Parathyroid adenoma (tissue), 2 donors: ENCODE measurements at regions not wholly inside any gene's neighbourhood (a gene's known extent, or its start where the extent isn't known, plus 50 kb on each side); places are given as distances from the start of the nearest gene placed in this dataset.

ENCODE experiments used
- H2AFZ ChIP-seq: fragments of 300-600 bp; sonication (generic); one replicate; pipeline ENCODE4 v1.7.0; 2017; ENCODE audit warnings: antibody characterized with exemption, mild to moderate bottlenecking
- H3K27ac ChIP-seq: fragments of 300-600 bp; sonication (generic); one replicate; pipeline ENCODE4 v1.7.0; 2017
- H3K27me3 ChIP-seq: fragments of 300-600 bp; sonication (generic); one replicate; pipeline ENCODE4 v1.7.0; 2017; ENCODE audit warnings: low read length; ENCODE audit not compliant: control insufficient read depth, insufficient read depth
- H3K36me3 ChIP-seq: fragments of 300-600 bp; sonication (generic); one replicate; pipeline ENCODE4 v1.7.0; 2017; ENCODE audit warnings: low read length; ENCODE audit not compliant: control insufficient read depth, insufficient read depth
- H3K4me1 ChIP-seq: fragments of 300-600 bp; sonication (generic); one replicate; pipeline ENCODE4 v1.7.0; 2017; ENCODE audit warnings: control low read depth
- H3K4me2 ChIP-seq: fragments of 300-600 bp; sonication (generic); one replicate; pipeline ENCODE4 v1.7.0; 2017; ENCODE audit warnings: low read length
- H3K4me3 ChIP-seq: fragments of 300-600 bp; sonication (generic); one replicate; pipeline ENCODE4 v1.7.0; 2017; ENCODE audit warnings: low read depth, low read length
- H3K79me2 ChIP-seq: fragments of 300-600 bp; sonication (generic); one replicate; pipeline ENCODE4 v1.7.0; 2017; ENCODE audit warnings: control low read depth
- H3K9ac ChIP-seq: fragments of 300-600 bp; sonication (generic); one replicate; pipeline ENCODE4 v1.7.0; 2017; ENCODE audit warnings: mild to moderate bottlenecking
- H3K9me3 ChIP-seq: fragments of 300-600 bp; sonication (generic); one replicate; pipeline ENCODE4 v1.7.0; 2017; ENCODE audit warnings: low read length; ENCODE audit not compliant: control insufficient read depth
- TF ChIP-seq, protein P1 (sequence below): fragments of 300-600 bp; sonication (generic); IDR thresholded peaks from one replicate; pipeline ENCODE4 v1.7.0; 2017; ENCODE audit warnings: antibody characterized with exemption, mild to moderate bottlenecking
- donor health status: primary hyperparathyroidism.

DNA sequence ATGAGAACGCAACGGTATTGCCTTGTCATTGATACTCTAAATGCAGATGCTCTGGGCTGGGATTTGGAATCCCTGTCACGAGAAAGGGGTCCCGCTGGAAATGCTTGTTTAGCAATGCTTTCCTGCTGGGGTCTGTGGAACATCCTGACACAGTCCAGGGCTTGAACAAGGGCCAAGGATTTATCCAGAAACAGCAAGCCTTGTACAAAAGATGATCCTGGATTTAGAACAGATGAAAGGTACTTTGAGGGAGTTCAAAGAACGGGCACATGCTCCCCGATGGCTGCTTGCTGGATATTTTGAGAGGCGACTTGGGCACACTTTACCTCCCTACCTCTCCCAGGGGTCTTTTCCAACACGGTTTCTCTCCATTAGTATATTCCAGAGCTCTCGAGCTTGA lies 108.1 kb upstream of the CELF4 start:
- TF ChIP-seq, protein P1, sequence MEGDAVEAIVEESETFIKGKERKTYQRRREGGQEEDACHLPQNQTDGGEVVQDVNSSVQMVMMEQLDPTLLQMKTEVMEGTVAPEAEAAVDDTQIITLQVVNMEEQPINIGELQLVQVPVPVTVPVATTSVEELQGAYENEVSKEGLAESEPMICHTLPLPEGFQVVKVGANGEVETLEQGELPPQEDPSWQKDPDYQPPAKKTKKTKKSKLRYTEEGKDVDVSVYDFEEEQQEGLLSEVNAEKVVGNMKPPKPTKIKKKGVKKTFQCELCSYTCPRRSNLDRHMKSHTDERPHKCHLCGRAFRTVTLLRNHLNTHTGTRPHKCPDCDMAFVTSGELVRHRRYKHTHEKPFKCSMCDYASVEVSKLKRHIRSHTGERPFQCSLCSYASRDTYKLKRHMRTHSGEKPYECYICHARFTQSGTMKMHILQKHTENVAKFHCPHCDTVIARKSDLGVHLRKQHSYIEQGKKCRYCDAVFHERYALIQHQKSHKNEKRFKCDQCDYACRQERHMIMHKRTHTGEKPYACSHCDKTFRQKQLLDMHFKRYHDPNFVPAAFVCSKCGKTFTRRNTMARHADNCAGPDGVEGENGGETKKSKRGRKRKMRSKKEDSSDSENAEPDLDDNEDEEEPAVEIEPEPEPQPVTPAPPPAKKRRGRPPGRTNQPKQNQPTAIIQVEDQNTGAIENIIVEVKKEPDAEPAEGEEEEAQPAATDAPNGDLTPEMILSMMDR: no peak
- Histone ChIP-seq H3K79me2 (no peaks in the 10 kb centered on the region), H3K27ac (no peak overlapping the region), H3K27me3 (no peaks in the 10 kb centered on the region), H3K9ac (no peak overlapping the region), H3K4me2 (no peak overlapping the region), H3K9me3 (no peaks in the 10 kb centered on the region), H2AFZ (no peak overlapping the region), H3K36me3 (no peaks in the 10 kb centered on the region), H3K4me3 (no peak overlapping the region), H3K4me1 (no peaks in the 10 kb centered on the region)

DNA sequence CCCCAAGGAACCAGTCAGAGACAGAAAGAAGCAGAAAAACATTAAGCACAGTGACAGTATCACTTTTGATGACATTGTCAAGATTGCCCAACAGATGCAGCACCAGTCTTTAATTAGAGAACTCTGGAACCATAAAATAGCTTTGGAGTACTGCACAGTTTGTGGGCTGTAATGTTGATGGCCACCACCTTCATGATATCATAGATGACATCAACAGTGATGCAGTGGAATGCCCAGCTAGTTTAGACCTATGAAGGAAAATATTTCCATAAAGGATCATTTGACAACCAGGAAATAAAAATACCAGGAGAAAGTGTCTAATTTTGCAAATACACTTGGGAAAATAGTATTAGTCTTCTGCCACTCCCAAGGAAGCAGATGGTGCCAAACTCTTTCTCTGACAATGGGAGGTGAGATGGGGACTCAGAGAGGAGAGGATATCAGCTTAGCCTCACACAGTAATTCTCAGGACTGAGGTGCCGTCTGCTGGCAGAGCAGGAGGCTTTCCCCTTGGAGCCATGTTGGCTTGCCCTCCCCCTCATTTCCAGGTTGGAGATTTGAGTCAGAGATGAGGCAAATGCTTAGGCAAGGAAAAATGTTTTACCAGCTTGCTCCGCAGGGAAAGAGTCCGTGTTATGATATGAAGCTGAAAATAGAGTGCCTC lies 107.5 kb upstream of the CELF4 start:
- TF ChIP-seq, protein P1: no peak
- Histone ChIP-seq H3K4me3 (no peak overlapping the region), H3K79me2 (no peaks in the 10 kb centered on the region), H3K9ac (no peak overlapping the region), H3K27ac (no peak overlapping the region), H2AFZ (no peak overlapping the region), H3K36me3 (no peaks in the 10 kb centered on the region), H3K4me1 (no peaks in the 10 kb centered on the region), H3K4me2 (no peak overlapping the region), H3K9me3 (no peaks in the 10 kb centered on the region), H3K27me3 (no peaks in the 10 kb centered on the region)

DNA sequence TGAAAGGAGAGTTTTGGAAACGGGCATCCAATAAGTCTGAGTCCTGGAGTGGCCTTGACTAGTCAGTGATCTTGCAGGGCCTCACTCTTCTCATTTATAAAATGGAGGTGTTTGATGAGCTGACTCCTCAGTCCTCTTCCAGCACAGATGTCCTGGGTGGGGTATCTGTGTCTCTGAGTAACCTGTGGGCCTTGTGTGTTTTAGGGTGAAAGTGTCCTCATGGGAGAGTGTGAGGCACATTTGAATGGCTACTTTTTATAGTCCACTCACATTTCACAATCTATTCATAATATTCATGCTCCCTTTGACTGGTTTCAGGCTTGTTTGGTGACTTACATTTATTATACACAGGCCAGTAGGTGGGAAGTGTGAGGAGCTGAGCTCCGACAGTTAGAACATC lies 106.4 kb upstream of the CELF4 start:
- Histone ChIP-seq H3K79me2 (no peaks in the 10 kb centered on the region), H3K4me2 (no peak overlapping the region), H3K4me1 (no peaks in the 10 kb centered on the region), H3K27ac (no peak overlapping the region), H3K27me3 (no peaks in the 10 kb centered on the region), H3K36me3 (no peaks in the 10 kb centered on the region), H3K4me3 (no peak overlapping the region), H3K9ac (no peak overlapping the region), H2AFZ (no peak overlapping the region), H3K9me3 (no peaks in the 10 kb centered on the region)
- TF ChIP-seq, protein P1: no peak

DNA sequence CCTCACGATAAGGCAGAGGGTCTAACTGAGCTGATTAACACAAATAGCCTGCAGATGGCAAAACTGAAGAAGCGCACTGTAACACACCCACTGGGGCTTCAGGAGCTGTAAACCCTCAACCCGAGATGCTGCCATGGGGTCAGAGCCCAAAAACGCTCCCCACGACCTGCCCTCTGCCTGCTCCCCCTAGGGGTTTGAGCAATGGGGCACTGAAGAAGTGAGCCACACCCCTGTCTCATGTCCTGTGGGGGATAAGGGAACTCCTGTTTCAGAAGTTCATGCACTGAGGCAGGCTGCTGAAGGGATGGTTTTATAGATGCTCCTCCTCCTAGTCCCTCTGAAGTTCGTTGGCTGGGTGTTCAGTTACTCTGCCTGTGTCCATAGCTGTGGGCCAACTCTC lies 105.9 kb upstream of the CELF4 start:
- H3K27me3 ChIP-seq: no peaks in the 10 kb centered on the region
- no peaks in the 10 kb centered on the region for H3K79me2 ChIP-seq
- no peak overlapping the region for H3K27ac ChIP-seq
- no peak overlapping the region for H2AFZ ChIP-seq
- no peak overlapping the region for H3K9ac ChIP-seq
- no peaks in the 10 kb centered on the region for H3K36me3 ChIP-seq
- no peaks in the 10 kb centered on the region for H3K4me1 ChIP-seq
- H3K4me2 ChIP-seq: no peak overlapping the region
- TF ChIP-seq, protein P1: no peak
- H3K4me3 ChIP-seq: no peak overlapping the region
- H3K9me3 ChIP-seq: no peaks in the 10 kb centered on the region

DNA sequence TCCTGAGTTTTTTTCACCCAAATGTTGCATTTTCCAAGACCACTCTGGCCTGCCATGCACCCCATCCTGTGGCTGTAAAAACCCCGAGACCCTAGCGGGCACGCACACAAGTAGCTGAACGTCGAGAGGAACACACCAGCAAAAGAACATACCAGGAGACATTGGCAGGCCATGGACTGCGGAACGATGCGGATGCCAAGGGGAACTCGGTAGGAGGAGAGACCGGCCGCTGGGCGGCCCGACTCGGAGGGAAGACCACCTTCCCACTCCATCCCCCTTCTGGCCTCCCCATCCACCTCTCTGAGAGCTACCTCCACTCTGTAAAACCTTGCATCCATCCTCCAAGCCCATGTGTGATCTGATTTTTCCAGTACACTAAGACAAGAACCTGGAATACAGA lies 105.5 kb upstream of the CELF4 start:
- TF ChIP-seq, protein P1: no peak
- H3K4me2 ChIP-seq: no peak overlapping the region
- H3K27ac ChIP-seq: no peak overlapping the region
- H3K9ac ChIP-seq: no peak overlapping the region
- no peaks in the 10 kb centered on the region for H3K4me1 ChIP-seq
- no peaks in the 10 kb centered on the region for H3K9me3 ChIP-seq
- H3K27me3 ChIP-seq: no peaks in the 10 kb centered on the region
- H3K4me3 ChIP-seq: no peak overlapping the region
- no peak overlapping the region for H2AFZ ChIP-seq
- no peaks in the 10 kb centered on the region for H3K36me3 ChIP-seq
- H3K79me2 ChIP-seq: no peaks in the 10 kb centered on the region
